ENCODE measurements at regions not wholly inside any gene's neighbourhood (a gene's known extent, or its start where the extent isn't known, plus 50 kb on each side); places are given as distances from the start of the nearest gene placed in this dataset.
"Not testable (repeated sequence)": the region's sequence is repeated elsewhere in the genome, so short reads cannot be mapped to it uniquely, and the experiment has no call there.

- DNase-seq (ENCODE audit: low read depth), result no peak
Observed at GRCh38 chr6:15121443-15121842, 124.4 kb upstream of the JARID2 start.

GRCh38 chr6:15121977-15122550 is 123.8 kb upstream of the JARID2 start:
- no peak for DNase-seq (ENCODE audit: low read depth)

GRCh38 chr6:15129887-15130286 is 116.0 kb upstream of the JARID2 start:
- DNase-seq (ENCODE audit: low read depth), result no peak

- DNase-seq (ENCODE audit: low read depth), result no peak
Observed at GRCh38 chr6:15131234-15131633, 114.6 kb upstream of the JARID2 start.

- DNase-seq (ENCODE audit: low read depth), result no peak
Observed at GRCh38 chr6:15131651-15132061, 114.2 kb upstream of the JARID2 start.

- no peak for DNase-seq (ENCODE audit: low read depth)
Observed at GRCh38 chr6:15132167-15132566, 113.7 kb upstream of the JARID2 start.

GRCh38 chr6:15132854-15133670 is 112.8 kb upstream of the JARID2 start:
- DNase-seq (ENCODE audit: low read depth), result peak; percentile 87

- no peak for DNase-seq (ENCODE audit: low read depth)
Observed at GRCh38 chr6:15137086-15137485, 108.8 kb upstream of the JARID2 start.

- DNase-seq (ENCODE audit: low read depth), result no peak
Observed at GRCh38 chr6:15143086-15143485, 102.8 kb upstream of the JARID2 start.

GRCh38 chr6:15143540-15143939 is 102.3 kb upstream of the JARID2 start:
- no peak for DNase-seq (ENCODE audit: low read depth)

GRCh38 chr6:15145821-15146220 is 100.0 kb upstream of the JARID2 start:
- DNase-seq (ENCODE audit: low read depth), result no peak

GRCh38 chr6:15147827-15148226 is 98.0 kb upstream of the JARID2 start:
- DNase-seq (ENCODE audit: low read depth), result no peak

- DNase-seq (ENCODE audit: low read depth), result peak; percentile 41
Observed at GRCh38 chr6:15148356-15148946, 97.4 kb upstream of the JARID2 start.

- no peak for DNase-seq (ENCODE audit: low read depth)
Observed at GRCh38 chr6:15150207-15150606, 95.7 kb upstream of the JARID2 start.

- DNase-seq (ENCODE audit: low read depth), result no peak
Observed at GRCh38 chr6:15152700-15153099, 93.2 kb upstream of the JARID2 start.

GRCh38 chr6:15153191-15153590 is 92.7 kb upstream of the JARID2 start:
- no peak for DNase-seq (ENCODE audit: low read depth)

- no peak for DNase-seq (ENCODE audit: low read depth)
Observed at GRCh38 chr6:15157479-15157878, 88.4 kb upstream of the JARID2 start.

- DNase-seq (ENCODE audit: low read depth), result no peak
Observed at GRCh38 chr6:15158821-15159619, 86.8 kb upstream of the JARID2 start.

GRCh38 chr6:15160812-15161211 is 85.1 kb upstream of the JARID2 start:
- DNase-seq (ENCODE audit: low read depth), result no peak

GRCh38 chr6:15164855-15165254 is 81.0 kb upstream of the JARID2 start:
- not testable (repeated sequence) for DNase-seq (ENCODE audit: low read depth)

- no peak for DNase-seq (ENCODE audit: low read depth)
Observed at GRCh38 chr6:15166121-15166520, 79.7 kb upstream of the JARID2 start.

- DNase-seq (ENCODE audit: low read depth), result no peak
Observed at GRCh38 chr6:15170126-15170525, 75.7 kb upstream of the JARID2 start.

- no peak for DNase-seq (ENCODE audit: low read depth)
Observed at GRCh38 chr6:15171026-15171425, 74.8 kb upstream of the JARID2 start.

All from HS-5 (cell line).